ENCODE measurements at regions not wholly inside any gene's neighbourhood (a gene's known extent, or its start where the extent isn't known, plus 50 kb on each side); places are given as distances from the start of the nearest gene placed in this dataset.

GRCh38 chr12:92385296-92385695 is 239.7 kb upstream of the BTG1 start:
- TF ChIP-seq, protein P1, sequence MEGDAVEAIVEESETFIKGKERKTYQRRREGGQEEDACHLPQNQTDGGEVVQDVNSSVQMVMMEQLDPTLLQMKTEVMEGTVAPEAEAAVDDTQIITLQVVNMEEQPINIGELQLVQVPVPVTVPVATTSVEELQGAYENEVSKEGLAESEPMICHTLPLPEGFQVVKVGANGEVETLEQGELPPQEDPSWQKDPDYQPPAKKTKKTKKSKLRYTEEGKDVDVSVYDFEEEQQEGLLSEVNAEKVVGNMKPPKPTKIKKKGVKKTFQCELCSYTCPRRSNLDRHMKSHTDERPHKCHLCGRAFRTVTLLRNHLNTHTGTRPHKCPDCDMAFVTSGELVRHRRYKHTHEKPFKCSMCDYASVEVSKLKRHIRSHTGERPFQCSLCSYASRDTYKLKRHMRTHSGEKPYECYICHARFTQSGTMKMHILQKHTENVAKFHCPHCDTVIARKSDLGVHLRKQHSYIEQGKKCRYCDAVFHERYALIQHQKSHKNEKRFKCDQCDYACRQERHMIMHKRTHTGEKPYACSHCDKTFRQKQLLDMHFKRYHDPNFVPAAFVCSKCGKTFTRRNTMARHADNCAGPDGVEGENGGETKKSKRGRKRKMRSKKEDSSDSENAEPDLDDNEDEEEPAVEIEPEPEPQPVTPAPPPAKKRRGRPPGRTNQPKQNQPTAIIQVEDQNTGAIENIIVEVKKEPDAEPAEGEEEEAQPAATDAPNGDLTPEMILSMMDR (IDR thresholded peaks at IDR 0.05): no peak
- TF ChIP-seq EP300 (IDR thresholded peaks at IDR 0.05) (no peak), POLR2AphosphoS5 (IDR thresholded peaks at IDR 0.05) (no peak)
